SK-N-SH treated with all-trans-retinoic acid at 6 μM for 48 hours (cell line): ENCODE measurements at regions not wholly inside any gene's neighbourhood (a gene's known extent, or its start where the extent isn't known, plus 50 kb on each side); places are given as distances from the start of the nearest gene placed in this dataset.

Experiments used
- ATAC-seq: fragments of 200-7000 bp; cut with Tn5 transposase; 3 replicates; pipeline ENCODE4 v1.9.1; 2020; ENCODE audit warnings: mild to moderate bottlenecking, moderate library complexity
- CREB5 ChIP-seq: fragments of 250-450 bp; sonication (Bioruptor Pico); IDR thresholded peaks from 2 replicates; pipeline ENCODE4 v1.5.1; 2020; ENCODE audit warnings: low read depth, mild to moderate bottlenecking, moderate library complexity
- CSDC2 ChIP-seq: fragments of 250-450 bp; sonication (Bioruptor Pico); IDR thresholded peaks from 2 replicates; pipeline ENCODE4 v1.5.0; 2020; ENCODE audit warnings: mild to moderate bottlenecking, moderate library complexity
- CSRNP3 ChIP-seq: fragments of 250-450 bp; sonication (Bioruptor Pico); IDR thresholded peaks from 2 replicates; pipeline ENCODE4 v1.5.1; 2021; ENCODE audit warnings: mild to moderate bottlenecking, moderate library complexity
- ESRRG ChIP-seq: fragments of 250-450 bp; sonication (Bioruptor Pico); IDR thresholded peaks from 2 replicates; pipeline ENCODE4 v1.6.1; 2021; ENCODE audit warnings: mild to moderate bottlenecking
- GLIS3 ChIP-seq: fragments of 250-450 bp; sonication (Bioruptor Pico); IDR thresholded peaks from 2 replicates; pipeline ENCODE4 v1.5.0; 2020; ENCODE audit warnings: mild to moderate bottlenecking, moderate library complexity
- ISL1 ChIP-seq: fragments of 250-450 bp; sonication (Bioruptor Pico); IDR thresholded peaks from 2 replicates; pipeline ENCODE4 v2.1.2; 2022; ENCODE audit warnings: mild to moderate bottlenecking, moderate library complexity
- OSR1 ChIP-seq: fragments of 250-450 bp; sonication (Bioruptor Pico); IDR thresholded peaks from 2 replicates; pipeline ENCODE4 v1.8.0; 2022; ENCODE audit warnings: moderate library complexity, mild to moderate bottlenecking, inconsistent platforms
- PATZ1 ChIP-seq: fragments of 250-450 bp; sonication (Bioruptor Pico); IDR thresholded peaks from 2 replicates; pipeline ENCODE4 v1.8.0; 2020; ENCODE audit warnings: mild to moderate bottlenecking, moderate library complexity, borderline replicate concordance
- POU6F1 ChIP-seq: fragments of 250-450 bp; sonication (Bioruptor Pico); IDR thresholded peaks from 2 replicates; pipeline ENCODE4 v1.8.0; 2021; ENCODE audit warnings: low read depth, mild to moderate bottlenecking, moderate library complexity, borderline replicate concordance
- PPARA ChIP-seq: fragments of 250-450 bp; sonication (Bioruptor Pico); IDR thresholded peaks from 2 replicates; pipeline ENCODE4 v1.5.0; 2020; ENCODE audit warnings: mild to moderate bottlenecking, borderline replicate concordance
- RARB ChIP-seq: fragments of 250-450 bp; sonication (Bioruptor Pico); IDR thresholded peaks from 2 replicates; pipeline ENCODE4 v1.8.0; 2021; ENCODE audit warnings: mild to moderate bottlenecking, moderate library complexity
- SNAI2 ChIP-seq: fragments of 250-450 bp; sonication (Bioruptor Pico); IDR thresholded peaks from 2 replicates; pipeline ENCODE4 v1.5.0; 2020; ENCODE audit warnings: mild to moderate bottlenecking, moderate library complexity
- TCF4 ChIP-seq: fragments of 250-450 bp; sonication (Bioruptor Pico); IDR thresholded peaks from 2 replicates; pipeline ENCODE4 v1.8.0; 2021; ENCODE audit warnings: mild to moderate bottlenecking, moderate library complexity, borderline replicate concordance
- TOX ChIP-seq: fragments of 250-450 bp; sonication (Bioruptor Pico); IDR thresholded peaks from 2 replicates; pipeline ENCODE4 v1.8.0; 2021; ENCODE audit warnings: mild to moderate bottlenecking, moderate library complexity, borderline replicate concordance
- TSHZ2 ChIP-seq: fragments of 250-450 bp; sonication (Bioruptor Pico); IDR thresholded peaks from 2 replicates; pipeline ENCODE4 v1.5.0; 2020; ENCODE audit warnings: mild to moderate bottlenecking, moderate library complexity
- ZC3H10 ChIP-seq: fragments of 250-450 bp; sonication (Bioruptor Pico); IDR thresholded peaks from 2 replicates; pipeline ENCODE4 v1.5.1; 2021; ENCODE audit warnings: mild to moderate bottlenecking, moderate library complexity
- ZFP3 ChIP-seq: fragments of 250-450 bp; sonication (Bioruptor Pico); IDR thresholded peaks from 2 replicates; pipeline ENCODE4 v1.5.0; 2020; ENCODE audit warnings: mild to moderate bottlenecking, moderate library complexity
- ZFP30 ChIP-seq: fragments of 450-650 bp; formaldehyde crosslinking; IDR thresholded peaks from 2 replicates; pipeline ENCODE4 v1.5.0; 2022; ENCODE audit warnings: mild to moderate bottlenecking, moderate library complexity
- ZNF565 ChIP-seq: fragments of 450-650 bp; formaldehyde crosslinking; conservative IDR thresholded peaks from 2 replicates; pipeline ENCODE4 v1.5.0; 2020; ENCODE audit warnings: low read depth, mild to moderate bottlenecking, moderate library complexity
- ZNF70 ChIP-seq: fragments of 450-650 bp; formaldehyde crosslinking; IDR thresholded peaks from 2 replicates; pipeline ENCODE4 v1.5.0; 2020; ENCODE audit warnings: mild to moderate bottlenecking, moderate library complexity
- ZNF8 ChIP-seq: fragments of 450-650 bp; formaldehyde crosslinking; IDR thresholded peaks from 2 replicates; pipeline ENCODE4 v1.5.0; 2020; ENCODE audit warnings: mild to moderate bottlenecking, moderate library complexity

- TF ChIP-seq GLIS3 (CRISPR knock-in tag) (no peak), ZNF70 (CRISPR knock-in tag) (no peak), TOX (CRISPR knock-in tag) (no peak), OSR1 (no peak)
These were observed 379.7 kb downstream of the ARL6IP6 start (continued) for GRCh38 chr2:153098073-153098472.

- ATAC-seq, result no peak
- no peak for TF ChIP-seq ZNF565 (CRISPR knock-in tag)
- no peak for TF ChIP-seq ESRRG (CRISPR knock-in tag)
- TF ChIP-seq PATZ1 (CRISPR knock-in tag), result no peak
- no peak for TF ChIP-seq ISL1 (CRISPR knock-in tag)
- no peak for TF ChIP-seq CSDC2 (CRISPR knock-in tag)
- TF ChIP-seq RARB (CRISPR knock-in tag), result no peak
- no peak for TF ChIP-seq GLIS3 (CRISPR knock-in tag)
- TF ChIP-seq PPARA (CRISPR knock-in tag), result no peak
- no peak for TF ChIP-seq ZC3H10 (CRISPR knock-in tag)
- no peak for TF ChIP-seq ZFP30
- no peak for TF ChIP-seq CREB5 (CRISPR knock-in tag)
- TF ChIP-seq ZNF70 (CRISPR knock-in tag), result no peak
- TF ChIP-seq OSR1, result no peak
- TF ChIP-seq, all 23 proteins: peak for 0
These were observed 377.9 kb downstream of the ARL6IP6 start for GRCh38 chr2:153096272-153096671.

- TF ChIP-seq ZFP30 (no peak), CSDC2 (CRISPR knock-in tag) (no peak), TOX (CRISPR knock-in tag) (no peak), ZNF70 (CRISPR knock-in tag) (no peak), ZFP3 (CRISPR knock-in tag) (no peak), POU6F1 (CRISPR knock-in tag) (no peak), TCF4 (no peak), RARB (CRISPR knock-in tag) (no peak), TSHZ2 (CRISPR knock-in tag) (no peak), CREB5 (CRISPR knock-in tag) (no peak), PPARA (CRISPR knock-in tag) (no peak)
- no peak for ATAC-seq
These were observed 372.9 kb downstream of the ARL6IP6 start for GRCh38 chr2:153091344-153091743.

GRCh38 chr2:153079315-153079714, 360.9 kb downstream of the ARL6IP6 start:
- ATAC-seq, result no peak
- no peak for TF ChIP-seq PPARA (CRISPR knock-in tag)
- TF ChIP-seq ZFP30, result no peak
- TF ChIP-seq ZNF8 (CRISPR knock-in tag), result no peak
- no peak for TF ChIP-seq ZC3H10 (CRISPR knock-in tag)
- no peak for TF ChIP-seq CSRNP3 (CRISPR knock-in tag)
- no peak for TF ChIP-seq PATZ1 (CRISPR knock-in tag)
- TF ChIP-seq RARB (CRISPR knock-in tag), result no peak
- TF ChIP-seq OSR1, result no peak
- TF ChIP-seq ESRRG (CRISPR knock-in tag), result no peak
- TF ChIP-seq SNAI2 (CRISPR knock-in tag), result no peak
